RPMI7951 (cell line): ENCODE measurements at regions not wholly inside any gene's neighbourhood (a gene's known extent, or its start where the extent isn't known, plus 50 kb on each side); places are given as distances from the start of the nearest gene placed in this dataset.

ENCODE experiments used
- DNase-seq: peaks from one replicate; pipeline ENCODE4 v3.0.0-alpha.2; 2012; ENCODE audit warnings: low read depth

- no peak for DNase-seq
Observed at GRCh38 chr10:129140921-129141885, 325.8 kb upstream of the MGMT start.

GRCh38 chr10:129151281-129151680 lies 315.8 kb upstream of the MGMT start:
- DNase-seq = no peak

- no peak for DNase-seq
Observed at GRCh38 chr10:129156406-129156805, 310.6 kb upstream of the MGMT start.

- no peak for DNase-seq
Observed at GRCh38 chr10:129157185-129157584, 309.9 kb upstream of the MGMT start.

- DNase-seq = peak; percentile 26
Observed at GRCh38 chr10:129161150-129161549, 305.9 kb upstream of the MGMT start.

- DNase-seq = no peak
Observed at GRCh38 chr10:129163531-129163930, 303.5 kb upstream of the MGMT start.

GRCh38 chr10:129165076-129165720 lies 301.8 kb upstream of the MGMT start:
- no peak for DNase-seq

- DNase-seq = no peak
Observed at GRCh38 chr10:129165770-129166169, 301.3 kb upstream of the MGMT start.

GRCh38 chr10:129168660-129169059 lies 298.4 kb upstream of the MGMT start:
- DNase-seq = no peak

- DNase-seq = no peak
Observed at GRCh38 chr10:129169115-129169514, 297.9 kb upstream of the MGMT start.

GRCh38 chr10:129170812-129171211 lies 296.2 kb upstream of the MGMT start:
- no peak for DNase-seq

GRCh38 chr10:129171812-129172211 lies 295.2 kb upstream of the MGMT start:
- no peak for DNase-seq

GRCh38 chr10:129174232-129175014 lies 292.6 kb upstream of the MGMT start:
- no peak for DNase-seq

GRCh38 chr10:129179245-129179971 lies 287.6 kb upstream of the MGMT start:
- no peak for DNase-seq

GRCh38 chr10:129179972-129180678 lies 286.9 kb upstream of the MGMT start:
- no peak for DNase-seq

- no peak for DNase-seq
Observed at GRCh38 chr10:129184196-129184595, 282.8 kb upstream of the MGMT start.

- DNase-seq = no peak
Observed at GRCh38 chr10:129187331-129187730, 279.7 kb upstream of the MGMT start.

- no peak for DNase-seq
Observed at GRCh38 chr10:129191797-129192196, 275.2 kb upstream of the MGMT start.

- peak; percentile 18 for DNase-seq
Observed at GRCh38 chr10:129192344-129193128, 274.5 kb upstream of the MGMT start.

- peak; percentile 8 for DNase-seq
Observed at GRCh38 chr10:129193148-129193547, 273.9 kb upstream of the MGMT start.
